Transverse colon (tissue), 4 donors: ENCODE measurements at regions not wholly inside any gene's neighbourhood (a gene's known extent, or its start where the extent isn't known, plus 50 kb on each side); places are given as distances from the start of the nearest gene placed in this dataset.

Source experiments
- DNase-seq: peaks from one replicate; pipeline ENCODE4 v3.0.0-alpha.2; 2019
- H3K27ac ChIP-seq, 4 donors: fragments of 200-600 bp; sonication (generic); 2 replicates each; pipeline ENCODE4 v1.5.1; 2016 to 2018; ENCODE audit warnings: inconsistent platforms in 4 of 4
- H3K27me3 ChIP-seq: fragments of 200-600 bp; sonication (generic); 2 replicates; pipeline ENCODE4 v1.5.1; 2017; ENCODE audit warnings: inconsistent platforms
- H3K36me3 ChIP-seq, 4 donors: fragments of 200-600 bp; sonication (generic); 2 replicates each; pipeline ENCODE4 v1.5.1; 2017 to 2019; ENCODE audit warnings: inconsistent platforms in 4 of 4
- H3K4me1 ChIP-seq, 4 donors: fragments of 200-600 bp; sonication (generic); 2 replicates each; pipeline ENCODE4 v1.5.1; 2017 to 2020; ENCODE audit warnings: inconsistent platforms in 4 of 4
- H3K4me3 ChIP-seq, 4 donors: fragments of 200-600 bp; sonication (generic); 1 replicate in 1 of 4; 2 replicates in 3 of 4; pipeline versions ENCODE4 v1.5.1 to v1.6.1; 2017 to 2019; ENCODE audit warnings: inconsistent platforms in 4 of 4
- H3K9me3 ChIP-seq, 2 donors: fragments of 200-600 bp; sonication (generic); 2 replicates each; pipeline ENCODE4 v1.5.1; 2017 to 2019; ENCODE audit warnings: inconsistent platforms in 2 of 2
- CTCF ChIP-seq, 5 experiments: fragments of 200-600 bp in 3 of 5; fragments of 450-650 bp in 2 of 5; sonication (generic) in 3 of 5; IDR thresholded peaks; 1 replicate in 2 of 5; 2 replicates in 3 of 5; pipeline ENCODE4 v1.5.1; 2016 to 2017; ENCODE audit warnings: antibody characterized with exemption in 5 of 5, inconsistent platforms in 3 of 5, mild to moderate bottlenecking in 2 of 5, moderate library complexity in 1 of 5
- EP300 ChIP-seq: sonication (generic); formaldehyde crosslinking; IDR thresholded peaks from one replicate; pipeline ENCODE4 v1.6.1; 2017; ENCODE audit warnings: antibody characterized with exemption, low read depth
- POLR2A ChIP-seq: fragments of 450-650 bp; IDR thresholded peaks from one replicate; pipeline ENCODE4 v1.6.1; 2016; ENCODE audit warnings: antibody characterized with exemption, mild to moderate bottlenecking, moderate library complexity
- POLR2AphosphoS5 ChIP-seq, 3 donors: sonication (generic); formaldehyde crosslinking; IDR thresholded peaks; one replicate each; pipeline ENCODE4 v1.6.1; 2016; ENCODE audit warnings: antibody characterized with exemption in 3 of 3
- WGBS, 2 donors: methylation state at CpG; one replicate each; pipeline ENCODE4 v1.1.5; 2018; ENCODE audit warnings: low coverage in 1 of 2; 5-methylcytosine and 5-hydroxymethylcytosine counted together
- in situ Hi-C, 4 donors: fragments of 200-750 bp; cut with MboI; loops; one replicate each; pipeline versions ENCODE4 v1.15.0 to v1.15.1; 2017; ENCODE audit warnings: low sequenced_read_pairs in 3 of 4, low pct_ligation_motif_present in 1 of 4, low pct_unique_long_range_greater_than_20kb in 1 of 4
- intact Hi-C: fragments of 100-400 bp; cut with DNase I; formaldehyde crosslinking; loops from one replicate; pipeline ENCODE4 v1.15.1; 2023; ENCODE audit warnings: low total_unique reads

- 75 to 91% methylated on average over 2 to 3 of the region's 3 CpGs for WGBS, 2 donors
- in situ Hi-C loops: no loop called here
- Histone ChIP-seq H3K27me3 (no peaks in the 10 kb centered on the region), H3K4me1 (no peaks in the 10 kb centered on the region), H3K36me3 (no peaks in the 10 kb centered on the region), H3K4me3 (no peak overlapping the region), H3K27ac (no peak overlapping the region), H3K9me3 (no peaks in the 10 kb centered on the region)
- intact Hi-C loops: no loop called here
- no peak for TF ChIP-seq POLR2A
- no peak for DNase-seq
Observed at GRCh38 chr12:107529991-107530390, 155.6 kb upstream of the PWP1 start.

GRCh38 chr12:107530701-107531100 lies 154.9 kb upstream of the PWP1 start:
- Histone ChIP-seq H3K4me3 (no peak overlapping the region), H3K4me1 (no peaks in the 10 kb centered on the region), H3K27me3 (no peaks in the 10 kb centered on the region), H3K9me3 (no peaks in the 10 kb centered on the region), H3K27ac (no peak overlapping the region), H3K36me3 (no peaks in the 10 kb centered on the region)
- no peak for DNase-seq
- intact Hi-C loops (no loop called here), in situ Hi-C loops (no loop called here)
- WGBS, 2 donors: 84% methylated on average over 2 of the region's 2 CpGs; no CpG with 5 or more reads in 1 of the 2 donors
- TF ChIP-seq EP300 (no peak), POLR2AphosphoS5 (IDR thresholded peaks at IDR 0.05) (no peak), CTCF (IDR thresholded peaks at IDR 0.05) (no peak), POLR2A (no peak)

- no peaks in the 10 kb centered on the region for H3K9me3 ChIP-seq
- DNase-seq: no peak
- in situ Hi-C loops (no loop called here), intact Hi-C loops (no loop called here)
- no peaks in the 10 kb centered on the region for H3K27me3 ChIP-seq
- no peaks in the 10 kb centered on the region for H3K4me1 ChIP-seq
- H3K27ac ChIP-seq: no peak overlapping the region
- H3K4me3 ChIP-seq: no peak overlapping the region
- no peak for TF ChIP-seq CTCF (IDR thresholded peaks at IDR 0.05)
- no peak for TF ChIP-seq POLR2AphosphoS5 (IDR thresholded peaks at IDR 0.05)
- no peak for TF ChIP-seq EP300
- H3K36me3 ChIP-seq: no peaks in the 10 kb centered on the region
Observed at GRCh38 chr12:107533218-107533617, 152.4 kb upstream of the PWP1 start.

- Histone ChIP-seq H3K36me3 (no peaks in the 10 kb centered on the region), H3K9me3 (no peaks in the 10 kb centered on the region), H3K27ac (no peak overlapping the region), H3K4me3 (no peak overlapping the region), H3K4me1 (no peaks in the 10 kb centered on the region), H3K27me3 (no peaks in the 10 kb centered on the region)
- in situ Hi-C loops: no loop called here
- intact Hi-C loops: no loop called here
- no peak for DNase-seq
- TF ChIP-seq POLR2A: no peak
- no peak for TF ChIP-seq CTCF (IDR thresholded peaks at IDR 0.05)
- no peak for TF ChIP-seq POLR2AphosphoS5 (IDR thresholded peaks at IDR 0.05)
- TF ChIP-seq EP300: no peak
- WGBS, 2 donors: 42 to 49% methylated on average over 2 of the region's 2 CpGs
Observed at GRCh38 chr12:107536613-107537012, 149.0 kb upstream of the PWP1 start.

GRCh38 chr12:107537464-107538119 lies 148.0 kb upstream of the PWP1 start:
- DNase-seq: no peak
- in situ Hi-C loops: no loop called here
- Histone ChIP-seq H3K36me3 (no peaks in the 10 kb centered on the region), H3K4me3 (no peak overlapping the region), H3K27me3 (no peaks in the 10 kb centered on the region), H3K9me3 (no peaks in the 10 kb centered on the region), H3K4me1 (no peaks in the 10 kb centered on the region), H3K27ac (no peak overlapping the region)
- no peak for TF ChIP-seq POLR2AphosphoS5 (IDR thresholded peaks at IDR 0.05)
- TF ChIP-seq EP300: no peak
- no peak for TF ChIP-seq POLR2A
- TF ChIP-seq CTCF (IDR thresholded peaks at IDR 0.05): no peak
- WGBS, 2 donors: 79% methylated on average over 5 of the region's 5 CpGs; no CpG with 5 or more reads in 1 of the 2 donors
- intact Hi-C loops: no loop called here
